ENCODE measurements at regions not wholly inside any gene's neighbourhood (a gene's known extent, or its start where the extent isn't known, plus 50 kb on each side); places are given as distances from the start of the nearest gene placed in this dataset.
A peak's percentile ranks its signal among the peaks of the same experiment; 100 is the strongest.

DNA sequence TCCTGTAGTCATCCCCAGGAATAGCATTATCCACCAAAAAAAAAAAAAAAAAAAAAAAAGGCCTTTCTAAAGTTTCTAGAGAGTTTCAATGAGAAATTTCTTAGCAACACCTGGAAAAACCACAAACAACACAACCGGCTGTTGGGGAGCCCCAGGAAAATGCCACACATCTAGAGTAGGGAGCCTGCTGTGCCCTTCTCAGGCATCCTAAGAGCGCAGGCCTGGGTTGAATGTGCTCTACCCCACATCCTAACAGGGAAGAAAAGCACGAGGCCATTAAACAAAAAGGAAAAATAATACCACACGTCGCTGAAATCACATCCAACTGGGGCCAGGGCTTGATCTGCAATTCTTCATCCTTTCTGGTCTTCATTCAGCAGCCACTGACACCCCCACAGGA, 367.5 kb downstream of the TGFB2 start:
- Mint-ChIP-seq H3K4me3 (no peak overlapping the region), H3K36me3 (ENCODE audit: low read depth) (no peaks in the 10 kb centered on the region), H3K4me1 (no peaks in the 10 kb centered on the region), H3K27me3 (ENCODE audit: low read depth, poor library complexity) (peaks cover 4% of the 10 kb centered on the region), H3K27ac (peak overlapping the region; percentile 31), H3K9me3 (peaks cover 11% of the 10 kb centered on the region)
- TF ChIP-seq, protein P1, sequence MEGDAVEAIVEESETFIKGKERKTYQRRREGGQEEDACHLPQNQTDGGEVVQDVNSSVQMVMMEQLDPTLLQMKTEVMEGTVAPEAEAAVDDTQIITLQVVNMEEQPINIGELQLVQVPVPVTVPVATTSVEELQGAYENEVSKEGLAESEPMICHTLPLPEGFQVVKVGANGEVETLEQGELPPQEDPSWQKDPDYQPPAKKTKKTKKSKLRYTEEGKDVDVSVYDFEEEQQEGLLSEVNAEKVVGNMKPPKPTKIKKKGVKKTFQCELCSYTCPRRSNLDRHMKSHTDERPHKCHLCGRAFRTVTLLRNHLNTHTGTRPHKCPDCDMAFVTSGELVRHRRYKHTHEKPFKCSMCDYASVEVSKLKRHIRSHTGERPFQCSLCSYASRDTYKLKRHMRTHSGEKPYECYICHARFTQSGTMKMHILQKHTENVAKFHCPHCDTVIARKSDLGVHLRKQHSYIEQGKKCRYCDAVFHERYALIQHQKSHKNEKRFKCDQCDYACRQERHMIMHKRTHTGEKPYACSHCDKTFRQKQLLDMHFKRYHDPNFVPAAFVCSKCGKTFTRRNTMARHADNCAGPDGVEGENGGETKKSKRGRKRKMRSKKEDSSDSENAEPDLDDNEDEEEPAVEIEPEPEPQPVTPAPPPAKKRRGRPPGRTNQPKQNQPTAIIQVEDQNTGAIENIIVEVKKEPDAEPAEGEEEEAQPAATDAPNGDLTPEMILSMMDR (IDR thresholded peaks at IDR 0.05), result no peak
- no peak for DNase-seq

DNA sequence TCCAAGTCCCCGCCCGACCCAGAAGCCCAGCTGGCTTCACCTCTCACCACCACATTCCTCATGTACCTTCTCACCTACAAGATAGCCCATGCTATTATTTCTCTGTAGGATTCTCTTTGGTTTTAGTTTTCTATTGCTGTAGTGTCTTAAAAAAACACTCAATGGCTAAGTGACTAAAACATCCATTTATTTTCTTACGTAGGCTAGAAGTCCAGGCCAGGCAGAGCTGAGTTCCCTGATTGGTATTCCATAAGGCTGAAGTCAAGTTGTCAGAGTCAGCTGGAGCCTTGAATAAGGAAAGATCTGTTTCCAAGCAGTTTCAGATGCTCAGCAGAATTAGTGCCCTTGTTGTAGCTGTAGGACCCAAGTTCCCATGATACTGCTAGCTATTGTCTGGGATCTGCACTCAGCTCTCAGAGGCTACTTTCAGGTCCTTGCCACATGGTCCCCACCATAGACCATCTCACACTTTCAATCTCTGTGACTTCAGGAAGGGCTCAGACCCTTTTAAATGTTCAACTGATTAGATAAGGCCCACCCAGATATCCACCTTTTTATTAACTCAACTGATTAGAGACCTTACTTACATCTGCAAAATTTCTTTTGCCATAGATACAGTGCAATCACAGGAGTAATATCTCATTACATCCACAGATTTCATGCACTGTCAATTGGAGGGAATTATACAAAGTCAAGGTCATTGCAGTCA, 371.0 kb downstream of the TGFB2 start:
- Mint-ChIP-seq H3K9me3 (peaks cover 11% of the 10 kb centered on the region), H3K4me1 (no peaks in the 10 kb centered on the region), H3K36me3 (ENCODE audit: low read depth) (no peaks in the 10 kb centered on the region), H3K27me3 (ENCODE audit: low read depth, poor library complexity) (no peaks in the 10 kb centered on the region), H3K4me3 (no peak overlapping the region), H3K27ac (no peak overlapping the region)
- no peak for DNase-seq
- TF ChIP-seq, protein P1 (IDR thresholded peaks at IDR 0.05), result no peak

DNA sequence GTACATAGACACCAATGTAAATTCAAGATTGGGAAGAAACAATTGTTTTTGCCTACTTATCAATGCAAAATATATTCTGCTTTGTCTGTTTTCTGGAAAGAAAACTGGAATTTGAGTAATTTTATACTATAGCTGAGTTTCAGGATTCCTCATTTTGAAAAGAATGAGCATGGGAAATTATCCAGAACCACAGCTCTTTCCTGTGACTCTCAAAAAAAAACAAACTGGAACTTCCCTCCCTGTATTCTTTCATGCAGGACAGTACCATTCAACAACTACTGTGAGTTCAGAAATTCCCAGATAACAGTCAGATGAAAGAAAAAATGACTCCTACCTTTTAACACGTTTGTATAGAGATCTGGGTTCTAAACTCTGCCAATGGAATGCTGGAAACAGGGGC, 372.4 kb downstream of the TGFB2 start:
- Mint-ChIP-seq H3K4me3 (no peak overlapping the region), H3K27me3 (ENCODE audit: low read depth, poor library complexity) (no peaks in the 10 kb centered on the region), H3K36me3 (ENCODE audit: low read depth) (no peaks in the 10 kb centered on the region), H3K27ac (no peak overlapping the region), H3K9me3 (peaks cover 11% of the 10 kb centered on the region), H3K4me1 (no peaks in the 10 kb centered on the region)
- no peak for DNase-seq
- TF ChIP-seq, protein P1 (IDR thresholded peaks at IDR 0.05), result no peak

DNA sequence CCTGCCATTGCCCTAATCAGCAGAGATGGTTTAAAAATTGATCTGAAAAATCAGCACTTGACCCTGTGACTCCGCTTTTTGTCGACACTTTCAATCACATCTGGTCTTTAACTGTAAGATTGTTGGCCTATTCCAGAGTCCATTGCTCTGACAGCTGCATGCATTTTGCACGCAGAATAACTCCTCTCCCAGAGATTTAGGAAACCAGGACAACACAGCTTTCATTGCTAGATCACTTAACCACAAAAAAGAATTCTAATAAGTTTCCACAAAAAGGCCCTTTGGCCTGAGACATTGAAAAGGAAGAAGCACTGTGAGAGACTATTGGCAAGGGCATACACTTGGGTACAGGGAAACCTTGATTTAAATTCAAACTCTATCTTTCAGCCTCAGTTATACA, 373.1 kb downstream of the TGFB2 start:
- DNase-seq, result no peak
- Mint-ChIP-seq H3K9me3 (peaks cover 11% of the 10 kb centered on the region), H3K27ac (no peak overlapping the region), H3K36me3 (ENCODE audit: low read depth) (no peaks in the 10 kb centered on the region), H3K27me3 (ENCODE audit: low read depth, poor library complexity) (no peaks in the 10 kb centered on the region), H3K4me3 (no peak overlapping the region), H3K4me1 (no peaks in the 10 kb centered on the region)
- TF ChIP-seq, protein P1 (IDR thresholded peaks at IDR 0.05), result no peak

DNA sequence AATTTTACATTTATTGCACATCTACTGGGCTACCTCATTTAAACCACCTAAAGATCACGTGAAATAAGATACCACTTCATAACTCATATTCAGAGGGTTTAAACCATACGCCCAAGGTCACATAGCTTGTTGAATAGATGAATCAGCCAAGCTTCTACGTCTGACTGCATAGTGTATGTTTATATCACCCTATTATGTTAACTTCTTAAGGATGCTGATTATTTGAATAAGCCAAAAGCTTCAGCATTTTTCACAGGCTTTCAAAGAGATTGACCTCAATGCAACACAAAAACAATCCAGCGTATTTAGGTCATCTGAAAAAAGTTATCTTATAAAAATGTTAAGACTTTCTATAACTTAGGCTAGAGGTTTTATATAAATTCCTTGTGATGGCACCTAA, 373.8 kb downstream of the TGFB2 start:
- Mint-ChIP-seq H3K4me1 (no peaks in the 10 kb centered on the region), H3K27ac (no peak overlapping the region), H3K9me3 (peaks cover 11% of the 10 kb centered on the region), H3K36me3 (ENCODE audit: low read depth) (no peaks in the 10 kb centered on the region), H3K27me3 (ENCODE audit: low read depth, poor library complexity) (no peaks in the 10 kb centered on the region), H3K4me3 (no peak overlapping the region)
- TF ChIP-seq, protein P1 (IDR thresholded peaks at IDR 0.05), result no peak
- no peak for DNase-seq

DNA sequence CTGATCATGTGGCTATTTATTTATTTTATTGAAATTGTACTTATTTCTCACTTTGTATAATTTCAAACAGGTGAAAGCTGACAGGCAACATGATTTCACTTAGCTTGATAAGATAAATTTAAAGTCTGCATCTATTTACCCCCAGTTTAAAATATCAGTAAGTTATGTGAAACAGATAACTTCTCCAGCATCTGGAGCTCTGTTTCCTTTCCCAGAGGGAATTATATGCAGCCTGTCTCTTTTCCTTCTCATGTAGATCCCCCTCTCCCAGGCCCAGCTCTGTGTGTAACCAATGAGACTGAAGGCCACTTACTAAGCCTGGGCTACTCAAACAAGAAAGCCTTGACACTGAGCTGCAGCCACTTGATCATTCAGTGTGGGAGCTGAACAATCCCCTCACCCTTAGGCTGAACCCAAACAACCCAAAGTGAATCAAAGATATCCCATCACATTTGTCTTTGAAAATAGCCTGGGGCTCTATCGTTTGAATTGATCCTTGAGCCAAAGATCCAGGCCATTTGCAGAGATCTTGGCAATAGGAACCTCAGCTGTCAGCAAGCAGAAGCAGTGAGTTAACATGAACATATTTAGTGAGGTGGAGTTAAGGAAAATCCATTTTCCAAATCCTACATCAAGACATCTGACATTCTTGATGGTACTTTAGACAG, 383.9 kb downstream of the TGFB2 start:
- Mint-ChIP-seq H3K27me3 (ENCODE audit: low read depth, poor library complexity) (peaks cover 3% of the 10 kb centered on the region), H3K36me3 (ENCODE audit: low read depth) (no peaks in the 10 kb centered on the region), H3K4me3 (no peak overlapping the region), H3K27ac (peak overlapping the region; percentile 84), H3K4me1 (no peaks in the 10 kb centered on the region), H3K9me3 (no peaks in the 10 kb centered on the region)
- no peak for DNase-seq
- TF ChIP-seq, protein P1 (IDR thresholded peaks at IDR 0.05), result no peak
